ENCODE measurements at regions not wholly inside any gene's neighbourhood (a gene's known extent, or its start where the extent isn't known, plus 50 kb on each side); places are given as distances from the start of the nearest gene placed in this dataset.

- no peak for DNase-seq
These were observed 868.0 kb downstream of the SLITRK6 start for GRCh38 chr13:84931264-84931663.

DNA sequence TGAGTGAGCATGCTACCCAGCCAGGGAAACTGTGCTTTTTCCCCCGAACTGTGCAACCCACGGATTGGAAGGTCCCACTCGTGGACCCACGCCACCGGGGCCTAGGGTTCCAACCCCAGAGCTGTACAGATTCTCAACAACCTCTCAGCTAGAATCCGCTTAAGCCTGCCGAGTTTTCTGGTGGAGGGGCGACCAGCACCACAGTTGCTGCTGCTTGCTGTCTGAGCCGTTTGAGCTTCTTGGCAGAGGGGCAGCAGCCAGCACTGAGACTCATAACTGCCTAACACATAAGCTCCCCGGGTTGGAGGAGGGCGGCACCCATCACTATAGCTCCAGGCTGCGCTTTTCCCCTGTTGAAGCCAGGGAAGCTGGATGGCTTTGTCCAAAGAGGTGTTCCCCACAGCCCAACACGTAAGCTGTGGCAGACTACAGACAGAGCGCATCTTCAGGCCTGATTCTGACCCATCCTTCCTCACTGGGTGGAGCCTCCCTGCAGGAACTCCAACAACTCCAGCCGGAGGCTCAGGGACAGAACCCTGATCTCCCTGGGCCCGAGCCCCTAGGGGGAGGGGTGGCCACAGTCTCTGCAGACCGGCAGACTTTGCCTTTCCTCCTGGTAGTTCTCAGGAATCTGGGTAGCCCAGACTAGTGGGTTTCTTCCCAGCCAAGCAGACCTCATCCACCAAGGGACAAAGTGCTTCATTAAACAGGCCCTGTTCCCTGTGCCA, 871.6 kb downstream of the SLITRK6 start:
- DNase-seq: no peak

- no peak for DNase-seq
These were observed 873.8 kb downstream of the SLITRK6 start for GRCh38 chr13:84925443-84925842.

DNA sequence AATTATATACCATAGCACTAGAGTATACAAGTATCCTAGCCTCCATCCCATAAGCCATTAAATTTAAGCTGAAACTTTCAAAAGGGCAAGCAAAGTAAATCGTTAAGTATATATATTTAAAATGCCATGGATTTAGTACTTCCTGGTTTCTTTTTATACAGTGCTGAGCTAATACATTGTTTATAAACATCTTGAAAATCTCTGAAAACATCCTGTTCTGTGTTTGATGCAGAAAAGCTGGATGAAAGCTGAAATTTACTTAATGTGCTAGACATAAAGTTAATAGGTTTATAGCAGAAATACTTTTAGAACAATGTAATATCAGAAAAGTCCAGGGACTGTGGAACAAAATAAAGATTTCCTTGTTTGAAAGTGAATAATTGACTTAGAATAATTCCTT, 875.4 kb downstream of the SLITRK6 start:
- DNase-seq: no peak

DNA sequence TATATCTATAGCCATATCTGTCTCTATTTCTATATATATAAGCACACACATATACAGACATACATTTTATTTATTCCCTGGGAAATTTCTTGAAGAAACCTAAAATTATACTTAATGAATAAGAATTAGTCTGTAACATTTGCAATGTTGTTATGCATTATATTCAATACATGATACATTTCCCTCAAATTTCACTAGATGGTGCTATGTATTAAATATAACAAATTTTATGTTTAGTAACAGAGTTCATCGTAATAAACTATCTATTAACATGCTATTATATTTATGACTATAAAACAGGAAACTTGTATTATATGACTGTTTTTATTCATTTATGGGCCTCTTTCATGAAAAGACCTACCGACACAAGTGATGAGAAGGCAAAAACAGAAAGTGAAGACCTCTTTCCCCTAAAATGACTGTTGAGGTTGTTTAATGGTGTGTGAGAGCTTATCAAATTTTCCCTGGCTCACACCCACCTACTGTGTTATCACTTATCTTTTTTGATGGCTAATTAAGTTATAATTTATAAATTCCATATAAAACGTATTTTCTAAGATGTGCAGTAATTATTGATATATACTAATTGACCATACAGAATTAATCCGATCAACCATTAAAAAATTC, 881.9 kb downstream of the SLITRK6 start:
- DNase-seq: no peak

GRCh38 chr13:84912720-84913119, 886.5 kb downstream of the SLITRK6 start:
- DNase-seq: no peak

DNA sequence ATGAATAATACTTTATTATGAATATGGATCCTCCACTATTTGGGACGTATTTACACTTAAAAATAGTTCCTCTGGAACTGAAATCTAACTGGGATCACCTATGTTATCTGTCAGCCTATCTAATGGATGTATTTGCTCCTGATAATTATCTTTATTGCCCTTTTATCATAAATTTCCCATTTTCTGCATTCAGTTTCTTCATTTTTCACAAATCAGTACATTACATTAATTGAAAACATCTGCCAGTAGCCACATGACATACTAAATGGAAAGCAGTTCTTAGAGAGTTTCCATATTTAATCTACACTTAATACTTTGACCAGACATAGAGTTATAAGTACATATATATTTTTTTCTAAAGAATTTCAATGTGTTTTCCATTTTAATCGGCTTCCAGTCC, 888.8 kb downstream of the SLITRK6 start:
- DNase-seq: no peak

GRCh38 chr13:84903391-84903790, 895.8 kb downstream of the SLITRK6 start:
- no peak for DNase-seq

GRCh38 chr13:84902243-84902642, 897.0 kb downstream of the SLITRK6 start:
- DNase-seq: no peak

DNA sequence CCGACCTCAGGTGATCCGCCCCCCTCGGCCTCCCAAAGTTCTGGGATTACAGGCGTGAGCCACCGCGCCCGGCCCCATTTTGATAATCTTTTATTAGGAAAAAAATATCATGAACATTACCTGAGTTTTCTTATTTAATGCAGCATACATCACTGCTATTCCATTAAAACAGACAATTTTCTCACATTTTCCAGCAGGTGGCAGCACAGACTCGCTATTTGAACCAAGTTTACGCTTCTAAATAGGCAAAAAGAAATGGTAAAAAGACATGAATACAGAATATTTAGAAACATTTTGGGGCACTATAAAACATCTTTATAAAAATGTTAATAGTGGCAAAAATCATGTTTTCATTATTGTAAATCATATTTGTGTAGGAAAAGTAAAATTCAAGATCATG, 903.1 kb downstream of the SLITRK6 start:
- DNase-seq: peak; percentile 5

GRCh38 chr13:84894749-84895148, 904.5 kb downstream of the SLITRK6 start:
- DNase-seq: no peak

DNA sequence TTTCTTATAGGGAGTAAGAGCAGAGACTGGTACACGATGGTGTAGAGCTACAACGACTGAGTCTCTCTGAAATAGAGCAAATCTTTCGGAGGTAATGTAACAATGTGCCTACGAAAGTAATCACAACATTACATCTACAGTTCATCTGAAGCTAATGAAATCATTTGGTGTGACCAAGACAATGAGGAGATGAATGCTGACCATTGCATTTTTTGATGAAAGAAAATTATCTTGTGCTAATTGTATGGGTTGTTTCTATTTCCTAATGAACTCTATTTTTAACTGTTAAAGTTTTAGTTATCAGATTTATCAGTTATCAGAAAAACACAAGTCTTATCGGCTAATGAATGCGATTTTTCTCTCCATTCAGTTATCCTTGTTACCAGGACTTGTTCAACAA, 913.4 kb downstream of the SLITRK6 start:
- no peak for DNase-seq

DNA sequence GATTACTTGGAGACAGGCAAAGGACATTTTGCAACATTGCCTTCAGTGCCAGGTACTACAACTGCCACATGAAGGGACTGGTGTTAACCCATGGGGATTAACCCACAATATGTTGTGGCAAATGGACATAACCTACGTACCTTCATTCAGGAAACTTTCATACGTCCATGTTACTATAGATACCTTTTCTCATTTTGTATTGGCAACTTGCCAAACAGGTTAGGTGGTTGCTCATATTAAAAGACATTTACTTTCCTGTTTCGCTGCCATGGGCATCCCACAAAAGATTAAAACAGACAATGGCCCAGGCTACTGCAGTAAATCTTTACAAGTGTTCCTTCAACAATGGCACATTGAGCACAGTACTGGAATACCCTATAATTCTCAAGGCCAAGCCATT, 925.3 kb downstream of the SLITRK6 start:
- DNase-seq: no peak

DNA sequence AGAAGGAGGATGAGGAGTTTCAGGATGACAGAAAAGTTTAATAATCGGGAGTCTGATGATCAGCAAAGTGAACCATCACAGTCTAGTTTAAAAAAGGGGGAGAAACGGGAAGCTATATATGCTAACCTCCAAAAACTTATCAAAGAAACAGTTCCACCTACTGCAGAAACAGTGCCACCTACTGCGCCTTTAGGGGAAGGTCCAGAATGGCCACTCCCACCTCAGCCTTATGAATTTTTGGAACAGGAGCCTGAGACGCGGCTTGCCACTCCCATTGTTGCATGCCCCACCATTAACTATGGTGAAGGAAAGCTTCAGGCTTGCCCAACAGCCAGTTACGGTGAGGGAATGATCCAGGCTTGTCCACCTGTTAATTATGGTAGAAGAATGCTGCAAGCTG, 929.0 kb downstream of the SLITRK6 start:
- no peak for DNase-seq

- DNase-seq: no peak
These were observed 932.0 kb downstream of the SLITRK6 start for GRCh38 chr13:84867246-84867645.

- DNase-seq: no peak
These were observed 933.4 kb downstream of the SLITRK6 start for GRCh38 chr13:84865783-84866221.

DNA sequence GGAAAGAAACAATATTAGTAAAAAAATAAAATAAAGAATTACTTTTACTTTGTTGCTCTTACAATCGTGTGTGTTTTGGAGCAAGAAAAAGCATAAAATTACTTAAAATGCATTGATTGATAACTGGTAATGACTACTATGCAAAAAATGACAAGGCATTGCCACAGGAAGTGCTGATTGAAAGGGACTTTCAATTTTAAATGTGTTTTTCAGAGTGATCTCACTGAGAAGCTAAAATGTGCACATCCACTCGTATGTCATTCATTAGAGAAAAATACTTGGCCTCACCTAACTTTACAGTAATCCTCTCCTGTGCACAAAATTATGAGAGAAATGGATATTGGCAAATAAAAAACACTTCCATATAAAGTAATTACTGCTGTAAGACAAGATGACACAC, 934.9 kb downstream of the SLITRK6 start:
- DNase-seq: no peak

GRCh38 chr13:84847107-84847506, 952.1 kb downstream of the SLITRK6 start:
- no peak for DNase-seq

DNA sequence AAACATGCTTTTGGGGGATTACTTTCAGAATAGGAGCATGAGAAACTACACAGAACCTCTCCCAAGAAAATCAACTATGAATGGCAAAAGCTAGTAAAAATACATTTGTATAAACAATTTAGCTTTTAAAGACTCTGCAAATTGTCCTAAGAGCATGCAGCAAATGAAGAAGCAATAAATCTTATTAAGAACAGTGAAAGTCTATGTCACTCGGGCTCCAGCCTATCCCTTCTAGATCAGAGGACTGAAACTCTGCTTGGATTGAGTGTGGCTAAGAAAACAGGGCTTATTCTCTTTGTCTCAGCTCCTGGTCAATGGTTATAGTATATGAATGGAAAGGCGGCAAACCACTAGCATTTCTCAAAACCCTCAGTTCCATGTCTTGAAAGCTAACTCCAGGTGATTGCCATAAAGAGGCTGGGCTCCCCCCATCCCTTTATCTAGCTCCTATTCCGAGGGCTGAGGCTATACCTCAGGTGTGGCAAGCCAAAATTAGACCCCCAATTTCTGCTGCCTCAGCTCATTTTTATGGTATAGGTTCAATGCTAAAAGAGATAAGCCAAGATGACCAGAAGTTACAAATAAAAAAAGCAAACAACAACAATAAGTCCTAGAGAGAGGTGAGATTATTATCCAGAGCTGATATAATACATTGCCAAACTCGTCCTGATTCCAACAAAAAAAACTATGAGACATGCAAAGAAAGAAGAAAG, 953.2 kb downstream of the SLITRK6 start:
- no peak for DNase-seq

- DNase-seq: no peak
These were observed 954.7 kb downstream of the SLITRK6 start for GRCh38 chr13:84844473-84844872.

DNA sequence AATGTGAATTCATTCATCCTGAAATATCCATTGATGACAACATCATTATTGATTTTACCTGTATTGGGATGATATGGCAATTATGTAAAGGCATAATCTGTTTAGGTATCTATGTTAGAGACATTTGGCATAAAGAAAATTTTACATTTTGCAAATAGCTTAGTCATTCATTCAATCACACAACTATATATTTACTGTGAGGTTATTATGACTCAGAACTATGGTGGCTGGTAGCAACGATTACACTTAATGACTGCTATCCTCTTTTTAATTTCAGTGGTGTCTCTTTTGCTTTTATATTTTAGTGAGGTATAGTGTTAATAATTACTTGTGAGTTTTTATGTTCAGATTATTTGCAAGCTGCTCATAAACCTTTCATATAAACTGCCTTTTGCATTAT, 955.9 kb downstream of the SLITRK6 start:
- DNase-seq: no peak

DNA sequence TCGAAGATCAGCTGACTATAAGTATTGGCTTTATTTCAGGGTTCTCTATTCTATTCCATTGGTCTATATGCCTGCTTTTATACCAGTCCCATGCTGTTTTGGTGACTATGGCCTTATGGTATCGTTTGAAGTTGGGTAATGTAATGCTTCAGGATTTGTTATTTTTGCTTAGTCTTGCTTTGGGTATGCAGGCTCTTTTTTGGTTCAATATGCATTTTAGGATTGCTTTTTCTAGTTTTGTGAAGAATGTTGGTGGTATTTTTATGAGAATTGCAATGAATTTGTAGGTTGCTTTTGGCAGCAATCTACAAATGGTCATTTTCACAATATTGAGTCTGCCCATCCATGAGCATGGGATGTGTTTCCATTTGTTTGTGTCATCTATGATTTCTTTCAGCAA, 951.9 kb upstream of the SLITRK1 start:
- DNase-seq: no peak

- DNase-seq: no peak
These were observed 949.7 kb upstream of the SLITRK1 start for GRCh38 chr13:84831666-84832657.

All from activated CD4-positive, alpha-beta T cell treated with anti-CD3 and anti-CD28 coated beads, Interleukin-2, amount 50 U/mL, for 1 hour (primary cell).